HG02759 (cell line): ENCODE measurements at regions not wholly inside any gene's neighbourhood (a gene's known extent, or its start where the extent isn't known, plus 50 kb on each side); places are given as distances from the start of the nearest gene placed in this dataset.
A peak's percentile ranks its signal among the peaks of the same experiment; 100 is the strongest.

Experiments used
- ATAC-seq: cut with Tn5 transposase; IDR thresholded peaks from one replicate; pipeline ENCODE4 v1.9.1; 2021; ENCODE audit warnings: mild to moderate bottlenecking, moderate library complexity; ENCODE audit not compliant: unreplicated experiment

DNA sequence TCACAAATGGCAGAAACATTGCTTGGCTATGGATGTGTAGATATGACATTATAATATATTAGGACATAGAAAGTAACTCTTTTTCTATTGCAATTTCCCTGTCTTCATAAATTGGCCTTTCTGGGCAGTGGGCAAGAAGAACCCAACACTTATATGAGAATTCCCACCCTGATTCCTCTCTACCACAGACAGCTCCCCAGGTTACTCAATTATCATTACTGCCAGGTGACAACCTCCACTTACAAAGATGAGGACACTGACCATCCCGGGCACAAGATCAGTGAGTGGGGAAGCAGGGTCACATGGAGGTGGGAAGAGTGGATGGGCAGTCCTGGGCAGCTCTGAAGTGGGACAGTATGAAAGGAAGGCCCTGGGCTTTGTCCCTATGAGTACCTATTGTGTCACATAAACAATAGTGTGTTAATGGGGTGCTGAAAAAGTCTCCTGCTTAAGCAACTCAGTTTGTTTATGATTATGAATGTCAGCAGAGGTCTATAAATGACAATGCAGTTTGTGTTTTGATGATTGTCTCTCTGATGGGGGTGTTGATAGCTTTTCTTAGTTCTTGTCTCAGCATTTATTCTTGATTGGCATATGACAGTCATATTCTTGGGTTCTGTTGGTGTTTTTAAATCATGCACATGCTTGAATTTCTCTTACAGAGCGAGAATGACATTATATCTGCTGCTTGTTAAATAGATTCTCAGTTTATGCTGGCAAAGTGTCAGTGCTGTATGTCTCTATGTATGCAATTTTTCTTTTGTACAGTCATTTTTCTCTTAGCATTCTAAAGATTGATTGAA lies 99.9 kb downstream of the SLIT2 start:
- no peak for ATAC-seq

DNA sequence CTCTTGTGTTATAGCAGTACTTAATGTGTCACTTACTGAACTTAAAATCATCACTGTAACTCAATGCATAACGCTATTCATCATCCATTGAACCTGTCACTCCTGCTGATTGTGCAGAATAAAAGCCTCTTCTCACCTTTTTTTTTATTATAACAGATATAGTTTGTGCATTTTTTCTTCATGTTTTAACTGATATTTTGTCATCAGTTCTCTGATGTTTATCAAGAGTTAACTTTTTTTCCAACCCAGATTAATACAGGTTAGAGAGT lies 100.4 kb downstream of the SLIT2 start:
- no peak for ATAC-seq

- ATAC-seq = no peak
These were observed 101.9 kb downstream of the SLIT2 start for GRCh38 chr4:20353646-20354045.

- no peak for ATAC-seq
These were observed 102.4 kb downstream of the SLIT2 start for GRCh38 chr4:20354120-20354519.

GRCh38 chr4:20356565-20356964 lies 104.9 kb downstream of the SLIT2 start:
- no peak for ATAC-seq

- ATAC-seq = no peak
These were observed 106.4 kb downstream of the SLIT2 start for GRCh38 chr4:20358110-20358509.

DNA sequence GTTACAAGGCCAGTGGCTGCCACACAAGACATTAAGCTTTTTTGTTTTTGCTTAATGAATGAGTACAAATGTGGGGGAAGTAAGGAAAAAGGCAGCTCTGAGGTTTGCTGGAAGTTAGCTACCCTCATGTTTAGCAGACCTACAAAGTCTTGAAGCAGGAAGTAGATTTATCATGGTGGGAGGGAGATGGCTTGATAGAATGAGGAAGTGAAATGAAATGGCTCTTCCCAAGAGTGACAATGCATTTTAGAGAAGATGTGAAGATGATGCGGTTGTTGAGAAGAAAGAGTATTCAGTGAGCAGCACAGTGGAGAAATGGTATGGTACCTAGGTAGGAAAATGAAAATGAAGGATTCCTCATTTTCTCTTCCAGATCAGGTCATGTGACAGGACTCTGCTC lies 108.0 kb downstream of the SLIT2 start:
- ATAC-seq = peak; percentile 70

GRCh38 chr4:20362148-20362547 lies 110.4 kb downstream of the SLIT2 start:
- no peak for ATAC-seq

DNA sequence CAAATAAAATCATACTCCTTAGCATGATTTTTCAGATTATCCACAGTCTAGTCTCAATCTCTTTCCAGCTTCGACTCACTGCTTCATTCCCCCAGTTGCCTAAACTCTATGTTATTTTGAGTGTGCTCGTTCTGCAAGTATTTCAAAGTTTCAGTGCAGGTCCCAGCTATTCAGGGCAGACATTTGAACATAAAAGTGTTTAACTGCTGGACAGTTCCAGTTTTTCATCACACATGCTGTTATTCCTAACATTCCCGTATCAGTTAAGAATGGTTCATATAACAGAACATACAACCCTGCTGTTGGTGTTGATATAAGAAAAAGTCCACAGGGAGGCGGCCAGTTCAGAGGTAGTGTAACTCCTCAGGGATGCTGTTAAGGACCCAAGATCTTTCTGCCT lies 113.3 kb downstream of the SLIT2 start:
- ATAC-seq = no peak

- ATAC-seq = no peak
These were observed 115.7 kb downstream of the SLIT2 start for GRCh38 chr4:20367446-20367845.

- no peak for ATAC-seq
These were observed 117.2 kb downstream of the SLIT2 start for GRCh38 chr4:20368926-20369325.

DNA sequence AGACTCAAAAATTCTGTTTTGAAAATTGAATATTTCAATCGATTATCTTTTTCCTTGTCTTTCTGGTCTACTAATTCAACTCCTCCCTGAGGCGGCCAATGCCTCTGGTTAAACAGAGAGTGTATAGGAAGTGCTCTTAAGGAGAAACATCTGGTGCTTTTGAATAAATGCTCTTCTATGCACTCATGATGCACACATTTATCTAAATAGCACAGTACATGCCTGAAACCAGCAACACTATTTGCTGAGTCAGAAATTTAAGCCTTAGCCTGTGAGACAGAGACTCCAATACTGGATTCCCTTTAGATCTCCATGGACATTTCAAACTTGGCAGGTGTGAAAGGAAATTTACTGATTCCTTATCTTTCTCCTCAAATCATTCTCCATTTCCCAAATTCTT lies 118.6 kb downstream of the SLIT2 start:
- no peak for ATAC-seq

GRCh38 chr4:20376070-20376469 lies 124.4 kb downstream of the SLIT2 start:
- no peak for ATAC-seq

GRCh38 chr4:20378181-20378580 lies 126.5 kb downstream of the SLIT2 start:
- no peak for ATAC-seq

DNA sequence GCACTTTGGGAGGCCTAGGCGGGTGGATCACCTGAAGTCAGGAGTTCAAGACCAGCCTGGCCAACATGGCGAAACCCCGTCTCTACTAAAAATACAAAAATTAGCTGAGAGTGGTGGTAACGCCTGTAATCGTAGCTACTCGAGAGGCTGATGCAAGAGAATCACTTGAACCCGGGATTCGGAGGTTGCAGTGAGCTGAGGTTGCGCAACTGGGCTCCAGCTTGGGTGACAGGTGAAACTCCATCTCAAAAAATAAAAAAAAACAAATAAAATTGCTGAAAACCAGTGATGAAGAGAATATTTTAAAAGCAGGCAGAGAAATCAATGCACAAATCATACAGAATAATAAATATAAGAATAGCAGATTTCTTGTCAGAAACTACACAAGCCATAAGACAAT lies 129.3 kb downstream of the SLIT2 start:
- no peak for ATAC-seq

DNA sequence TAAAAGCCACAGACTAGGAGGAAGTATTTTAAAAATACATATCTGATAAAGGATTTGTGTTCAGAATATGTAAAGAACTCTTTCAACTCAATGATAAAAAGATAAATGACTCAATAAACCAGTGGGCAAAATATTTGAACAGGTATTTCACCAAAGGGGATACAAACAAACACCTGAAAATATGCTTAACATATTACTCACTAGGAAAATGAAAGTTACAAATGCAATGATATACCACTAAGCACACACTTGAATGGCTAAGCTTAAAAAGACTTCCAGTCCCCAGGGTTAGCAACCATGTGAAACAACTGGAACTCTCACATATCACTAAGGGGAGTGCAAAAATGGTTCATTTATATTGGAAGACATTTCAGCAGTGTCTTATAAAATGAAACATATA lies 131.6 kb downstream of the SLIT2 start:
- ATAC-seq = no peak

- ATAC-seq = no peak
These were observed 132.3 kb downstream of the SLIT2 start for GRCh38 chr4:20383969-20384368.

GRCh38 chr4:20384456-20384855 lies 132.8 kb downstream of the SLIT2 start:
- no peak for ATAC-seq

- ATAC-seq = no peak
These were observed 134.5 kb downstream of the SLIT2 start for GRCh38 chr4:20386001-20386740.

GRCh38 chr4:20386906-20387305 lies 135.2 kb downstream of the SLIT2 start:
- ATAC-seq = no peak

- no peak for ATAC-seq
These were observed 139.5 kb downstream of the SLIT2 start for GRCh38 chr4:20391198-20391597.

- no peak for ATAC-seq
These were observed 140.2 kb downstream of the SLIT2 start for GRCh38 chr4:20391912-20392311.
